GM19438 (cell line): ENCODE measurements at regions not wholly inside any gene's neighbourhood (a gene's known extent, or its start where the extent isn't known, plus 50 kb on each side); places are given as distances from the start of the nearest gene placed in this dataset.
"Not testable (repeated sequence)": the region's sequence is repeated elsewhere in the genome, so short reads cannot be mapped to it uniquely, and the experiment has no call there.

Source experiments
- ATAC-seq: cut with Tn5 transposase; IDR thresholded peaks from one replicate; pipeline ENCODE4 v1.9.1; 2021; ENCODE audit warnings: low read depth; ENCODE audit not compliant: unreplicated experiment

DNA sequence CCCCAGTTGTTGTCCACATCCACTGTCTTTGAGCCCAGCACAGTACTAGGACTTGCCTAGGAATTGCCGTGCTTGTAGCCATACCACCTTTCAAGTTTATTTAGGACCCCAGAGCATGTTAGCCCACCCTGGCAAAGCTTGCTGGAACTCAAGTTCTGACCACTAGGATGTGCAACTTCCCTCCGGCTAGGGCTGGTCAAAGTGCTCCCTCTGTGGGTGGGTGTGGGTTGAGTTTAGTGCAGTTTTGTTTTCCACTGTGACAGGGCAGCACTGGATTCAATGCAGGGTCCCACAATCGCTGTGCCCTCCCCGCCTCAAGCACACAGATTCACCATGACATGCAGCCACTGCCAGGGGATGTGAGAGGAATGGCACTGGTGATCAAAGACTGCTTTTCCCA, 96.0 kb downstream of the RASGEF1B start:
- ATAC-seq, result no peak

DNA sequence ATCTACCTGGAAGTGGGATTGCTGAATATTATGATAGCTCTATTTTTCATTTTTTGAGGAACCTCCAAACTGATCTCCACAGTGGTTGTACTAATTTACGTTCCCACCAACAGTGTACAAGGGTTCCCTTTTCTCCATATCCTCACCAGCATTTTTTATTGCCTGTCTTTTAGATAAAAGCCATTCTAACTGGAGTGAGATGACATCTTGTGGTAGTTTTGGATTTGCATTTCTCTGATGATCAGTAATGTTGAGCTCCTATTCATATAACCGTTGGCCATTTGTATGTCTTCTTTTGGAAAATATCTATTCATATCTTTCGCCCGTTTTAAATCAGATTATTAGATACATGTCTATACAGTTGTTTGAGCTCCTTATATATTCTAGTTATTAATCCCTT, 101.8 kb downstream of the RASGEF1B start:
- no peak for ATAC-seq

DNA sequence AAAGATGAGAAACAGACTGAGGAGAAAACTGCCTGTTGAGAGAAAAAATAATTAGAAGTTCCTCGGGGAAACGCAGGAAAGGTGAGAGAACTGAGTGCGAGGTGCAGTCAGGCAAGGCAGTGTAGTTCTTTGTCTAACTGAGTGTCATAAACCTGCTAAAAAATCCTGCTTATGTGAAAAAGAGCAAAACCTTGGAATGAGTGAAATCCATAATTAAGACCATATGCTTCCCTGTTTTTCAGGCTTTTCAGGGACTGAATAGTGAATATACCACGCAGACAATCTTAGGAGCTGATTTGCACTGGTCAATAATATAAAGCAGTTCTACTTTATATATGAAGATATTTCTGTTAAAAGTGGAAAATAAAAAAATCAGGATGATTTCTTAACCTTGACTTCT, 104.9 kb downstream of the RASGEF1B start:
- ATAC-seq, result no peak

DNA sequence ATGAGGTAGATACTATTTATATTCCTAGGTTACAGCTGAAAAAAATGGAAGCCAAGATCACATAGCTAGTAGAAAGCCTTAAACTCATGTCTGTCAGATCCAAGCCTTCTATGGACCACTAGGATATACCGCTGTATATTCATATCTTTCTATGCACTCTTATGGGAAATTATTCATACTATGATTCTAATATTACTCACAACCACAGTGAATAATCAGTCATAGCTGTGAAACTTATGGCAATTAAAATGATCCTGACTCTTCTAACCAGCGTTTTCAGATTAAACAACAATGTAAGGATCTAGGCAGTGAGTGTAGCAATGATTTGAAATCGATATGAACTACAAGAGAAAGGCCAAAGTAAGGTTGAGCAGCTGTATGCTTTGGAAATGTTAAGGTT, 111.0 kb downstream of the RASGEF1B start:
- ATAC-seq, result no peak

DNA sequence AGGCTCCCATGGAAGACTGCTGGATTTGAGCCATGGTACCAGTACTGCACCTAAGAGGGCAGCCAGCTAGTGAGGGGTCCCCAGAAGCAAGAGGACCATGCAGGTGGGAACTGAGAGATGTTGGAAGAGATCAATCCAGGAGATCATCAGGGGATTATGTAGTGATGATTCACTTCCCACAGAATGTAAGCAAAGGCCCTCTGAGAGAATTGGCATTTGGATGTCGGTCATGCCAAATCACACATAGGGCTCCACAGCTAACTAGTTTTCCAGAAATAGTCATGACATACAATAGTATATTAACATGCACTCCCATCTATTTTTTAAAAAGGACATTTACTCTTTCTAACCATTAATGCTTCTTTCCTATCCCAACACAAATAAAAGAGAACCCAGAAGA, 112.5 kb downstream of the RASGEF1B start:
- ATAC-seq, result no peak

DNA sequence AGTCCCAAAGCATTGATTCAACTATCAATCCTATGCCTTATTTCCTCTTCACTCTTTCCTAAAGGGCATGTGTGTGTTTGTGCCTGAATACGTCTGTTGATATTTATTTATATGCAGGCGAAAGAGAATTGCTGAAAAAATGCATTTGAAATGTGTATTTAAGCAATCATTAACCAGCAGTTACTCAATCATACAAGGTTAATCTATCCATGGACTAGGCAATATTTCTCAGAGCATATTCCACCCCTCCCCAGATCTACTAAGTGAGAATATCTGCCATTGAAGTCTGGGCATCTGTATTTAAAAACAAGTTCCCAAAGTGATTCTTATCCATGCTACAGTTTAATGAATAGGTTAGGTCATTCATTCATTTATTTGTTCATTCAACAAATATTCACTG, 113.6 kb downstream of the RASGEF1B start:
- ATAC-seq, result no peak

DNA sequence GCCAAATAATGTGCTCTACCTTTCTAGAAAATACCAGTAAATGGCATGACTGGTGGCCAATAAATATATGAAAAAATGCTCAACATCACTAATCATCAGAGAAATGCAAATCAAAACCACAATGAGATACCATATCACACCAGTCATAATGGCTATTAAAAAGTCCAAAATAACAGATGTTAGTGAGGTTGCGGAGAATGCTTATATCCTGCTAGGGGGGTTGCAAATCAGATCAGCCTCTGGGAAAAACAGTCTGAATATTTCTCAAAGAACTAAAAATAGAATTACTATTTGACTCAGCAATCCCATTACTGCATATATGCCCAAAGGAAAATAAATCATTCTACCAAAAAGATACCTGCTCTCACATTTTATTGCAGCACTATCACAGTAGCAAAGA, 115.1 kb downstream of the RASGEF1B start:
- ATAC-seq, result no peak

DNA sequence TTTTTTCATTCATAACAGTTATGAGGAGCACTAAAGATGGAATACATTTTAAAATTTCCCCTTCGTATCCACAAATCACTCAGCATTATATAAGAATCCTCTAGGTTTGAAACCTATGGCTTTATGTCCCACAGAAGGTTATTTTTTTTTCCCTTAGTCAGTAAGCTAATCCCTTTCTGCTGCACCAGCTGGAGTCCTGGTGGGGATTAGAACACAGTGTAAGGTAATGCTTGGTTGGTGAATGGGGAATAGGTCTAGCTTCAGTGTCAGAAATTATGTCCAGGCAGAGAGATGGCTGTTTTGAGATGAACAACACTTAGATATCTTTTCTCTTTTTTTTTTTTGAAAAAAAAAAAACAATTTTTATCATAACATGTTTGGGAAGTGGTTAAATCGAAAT, 116.6 kb downstream of the RASGEF1B start:
- ATAC-seq, result no peak

DNA sequence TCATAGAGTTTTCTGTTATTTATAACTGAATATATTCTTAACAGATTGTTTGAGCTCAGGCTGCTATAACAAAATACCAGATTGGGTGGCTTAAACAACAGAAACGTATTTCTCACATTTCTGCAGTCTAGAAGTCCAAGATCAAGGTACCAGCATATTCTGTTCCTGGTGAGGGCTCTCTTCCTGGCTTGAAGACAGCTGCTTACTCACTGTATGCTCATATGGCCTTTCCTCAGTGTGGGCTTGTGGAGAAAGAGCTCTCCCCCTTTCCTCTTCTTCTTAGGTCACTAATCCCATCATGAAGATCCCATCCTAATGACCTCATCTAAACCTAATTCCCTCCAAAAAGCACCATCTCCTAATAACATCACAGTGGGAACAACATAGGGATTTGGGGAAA, 117.8 kb downstream of the RASGEF1B start:
- ATAC-seq, result no peak

DNA sequence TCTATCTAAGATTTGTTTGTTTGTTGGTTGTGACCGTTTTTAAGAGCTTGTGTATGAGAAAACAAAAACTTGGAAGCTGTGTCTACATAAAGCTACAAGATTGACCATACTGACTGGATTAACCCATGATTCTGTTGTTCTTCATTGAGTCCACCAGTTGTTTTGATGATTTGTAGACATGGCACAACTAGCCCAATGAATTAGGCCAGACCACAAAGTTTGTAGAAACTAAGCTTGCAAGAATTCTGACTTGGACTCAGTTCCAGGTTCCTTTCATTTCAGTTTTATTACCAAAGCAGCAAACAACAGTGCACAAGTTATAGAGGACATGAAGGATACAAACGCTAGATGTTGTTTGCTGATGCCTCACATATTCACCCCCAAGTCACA, 119.3 kb downstream of the RASGEF1B start:
- no peak for ATAC-seq

DNA sequence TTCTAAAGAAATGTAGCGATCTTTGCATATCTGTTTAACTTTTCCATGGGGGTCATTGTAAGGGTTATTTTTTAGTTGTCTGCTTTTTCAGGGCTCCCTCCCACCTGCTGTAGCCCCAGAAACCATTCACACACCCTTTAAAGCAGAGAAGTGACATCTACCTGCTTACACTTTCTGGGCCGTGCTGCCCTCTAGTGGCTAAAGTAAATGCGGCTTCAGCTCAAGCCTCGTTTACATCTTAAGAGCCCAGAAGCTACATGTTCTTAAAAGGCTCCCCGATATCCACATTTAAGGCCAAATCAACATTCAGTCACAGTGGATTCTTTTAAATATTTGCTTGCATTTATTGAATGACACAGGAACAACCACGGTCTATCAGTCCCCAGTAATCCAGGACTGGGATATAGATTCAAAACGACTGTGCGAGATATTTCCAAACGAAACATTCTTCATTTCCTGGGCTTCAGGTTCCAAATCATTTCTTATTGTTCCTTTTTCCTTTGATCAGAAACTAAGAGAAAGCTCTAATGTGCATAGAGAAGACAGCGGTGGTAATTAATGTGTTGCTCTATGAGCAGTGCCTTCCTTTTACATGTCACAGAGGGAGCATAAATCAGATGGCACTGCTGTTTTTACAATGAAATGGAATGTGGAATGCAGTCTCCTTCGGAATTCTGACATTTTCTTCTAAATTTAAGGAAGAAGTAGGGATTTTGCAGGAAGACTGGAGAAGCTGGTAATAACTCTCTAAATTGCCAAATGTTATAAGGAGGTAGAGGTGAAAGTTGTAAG, 119.9 kb downstream of the RASGEF1B start:
- peak; percentile 83 for ATAC-seq

DNA sequence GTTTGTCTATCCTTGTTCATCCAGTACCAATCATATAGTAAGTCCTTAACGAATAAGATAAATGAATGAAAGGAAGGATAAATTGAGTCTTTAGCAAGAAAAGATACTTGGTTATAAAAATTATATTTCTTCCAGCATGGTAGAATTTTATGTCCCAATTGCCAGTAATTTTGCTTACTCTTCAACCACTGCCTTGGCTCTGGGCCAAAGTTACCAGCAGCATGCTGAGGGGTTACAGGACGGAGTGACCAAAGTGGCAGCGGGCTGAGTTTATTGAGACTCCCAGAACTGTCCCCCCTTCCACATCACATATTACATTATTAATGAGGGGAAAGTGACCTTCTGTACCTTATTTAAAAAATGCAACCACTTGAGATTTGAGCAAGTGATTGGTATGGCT, 121.7 kb downstream of the RASGEF1B start:
- ATAC-seq, result no peak

DNA sequence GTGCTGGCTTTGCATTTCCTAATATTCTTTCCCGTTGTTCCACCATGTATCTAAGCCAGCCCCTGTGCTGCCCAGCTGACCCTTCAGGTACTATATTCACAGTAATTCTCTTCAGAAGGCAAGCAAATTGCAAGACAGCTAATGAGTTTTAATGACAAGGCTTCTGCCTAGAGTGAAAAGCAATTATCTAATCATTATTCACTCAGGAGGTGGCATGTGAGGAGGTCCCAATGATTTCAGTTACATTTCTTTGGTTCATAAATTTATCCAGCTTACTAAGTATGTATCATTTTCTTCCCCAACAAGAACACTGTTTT, 123.0 kb downstream of the RASGEF1B start:
- no peak for ATAC-seq

DNA sequence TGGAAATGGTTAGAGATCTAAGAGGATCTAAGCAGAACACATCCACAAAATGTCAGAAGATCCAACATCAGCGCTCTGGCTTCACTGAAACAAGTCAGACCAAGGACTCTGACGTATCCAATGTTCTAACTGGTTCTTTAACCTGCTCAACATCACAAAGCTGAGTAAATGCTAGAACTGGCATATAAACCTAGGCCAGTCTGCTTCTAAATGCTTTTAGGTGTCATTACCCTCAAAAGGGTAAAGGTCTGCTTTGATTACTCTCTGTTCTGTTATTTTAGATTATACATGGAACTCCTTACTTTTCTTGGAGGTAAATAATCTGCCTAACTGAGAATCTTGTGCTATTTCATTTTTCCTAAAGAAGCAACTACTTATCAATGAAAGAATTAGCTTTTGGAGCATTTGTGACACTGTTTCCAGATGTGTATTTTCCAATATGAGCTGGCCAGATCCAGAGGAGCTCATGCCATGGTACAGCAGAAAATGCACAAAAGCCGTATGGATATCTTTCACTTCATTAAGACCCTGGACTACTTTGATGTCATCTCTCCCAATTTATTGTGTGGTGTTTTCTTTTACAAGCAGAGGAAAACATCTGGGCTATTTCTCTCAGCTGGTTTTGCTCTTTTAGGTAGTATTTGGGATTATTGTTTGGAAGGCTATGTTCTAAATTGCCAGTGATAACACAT, 123.5 kb downstream of the RASGEF1B start:
- no peak for ATAC-seq

DNA sequence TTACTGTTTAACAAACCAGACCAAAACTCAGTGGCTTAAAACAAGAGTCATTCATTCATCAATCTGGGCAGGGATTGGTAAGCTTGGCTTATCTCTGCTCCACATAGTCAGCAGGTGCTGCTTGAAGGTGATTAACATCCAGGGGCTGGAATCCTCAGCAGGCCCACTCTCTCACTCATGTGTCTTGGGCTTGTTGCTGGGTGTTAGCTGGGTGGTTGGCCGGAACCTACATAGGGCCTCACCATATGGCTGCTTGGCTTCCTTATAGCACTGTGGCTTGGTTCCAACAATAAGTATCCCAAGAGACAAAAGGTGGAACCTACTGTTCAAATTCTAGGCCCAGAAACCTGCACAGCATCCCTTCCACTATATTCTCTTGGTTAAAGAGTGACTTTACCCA, 125.0 kb downstream of the RASGEF1B start:
- no peak for ATAC-seq

DNA sequence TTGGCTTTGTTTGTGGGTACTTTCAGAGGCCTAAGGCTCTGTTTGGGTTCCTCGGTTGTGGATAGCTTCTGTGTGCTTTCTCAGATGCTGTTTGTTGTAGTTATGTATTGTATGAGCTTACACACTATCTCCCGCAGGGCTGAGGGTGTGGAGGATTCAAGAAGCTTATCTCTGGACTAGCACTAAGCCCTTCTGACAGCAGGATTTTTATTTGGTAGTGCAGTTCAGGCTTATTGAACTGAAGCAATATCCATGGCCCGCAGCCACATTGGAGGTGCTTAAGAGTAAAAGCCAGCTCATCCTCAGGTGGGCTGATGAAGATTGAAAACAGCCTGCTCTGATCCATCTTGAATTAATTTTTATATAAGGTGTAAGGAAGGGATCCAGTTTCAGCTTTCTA, 128.2 kb downstream of the RASGEF1B start:
- no peak for ATAC-seq

DNA sequence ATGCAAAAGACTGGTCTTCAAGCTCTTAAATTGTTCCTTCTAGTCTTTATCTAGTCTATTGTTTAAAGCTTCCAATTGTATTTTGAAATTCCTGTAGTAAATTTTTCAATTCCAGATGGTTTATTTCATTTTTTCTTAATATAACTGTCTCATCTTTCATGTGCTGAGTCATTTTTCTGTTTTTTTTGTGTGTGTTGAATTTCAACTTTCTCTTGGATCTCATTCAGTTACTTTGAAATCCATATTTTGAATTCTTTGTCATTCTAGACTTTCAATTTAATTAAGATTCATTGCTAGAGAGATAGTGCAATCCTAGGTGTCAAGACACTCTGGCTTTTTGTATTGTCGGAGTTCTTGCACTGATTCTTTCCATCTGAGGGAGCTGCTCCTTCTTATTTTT, 128.0 kb upstream of the PRKG2 start:
- ATAC-seq, result no peak

DNA sequence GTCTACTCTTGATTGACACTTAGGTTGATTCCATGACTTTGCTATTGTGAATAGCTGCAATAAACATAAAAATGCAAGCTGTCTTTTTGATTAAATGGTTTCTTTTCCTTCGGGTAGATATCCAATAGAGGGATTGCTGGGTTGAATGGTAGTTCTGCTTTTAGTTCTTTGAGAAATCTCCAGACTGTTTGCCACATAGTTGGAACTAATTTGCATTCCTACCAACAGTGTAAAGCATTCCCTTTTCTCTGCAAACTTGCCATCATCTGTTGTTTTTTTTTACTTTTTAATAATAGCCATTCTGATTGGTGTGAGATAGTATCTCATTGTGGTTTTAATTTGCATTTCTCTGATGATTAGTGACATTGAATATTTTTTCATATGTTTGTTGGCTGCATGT, 122.2 kb upstream of the PRKG2 start:
- ATAC-seq, result no peak

DNA sequence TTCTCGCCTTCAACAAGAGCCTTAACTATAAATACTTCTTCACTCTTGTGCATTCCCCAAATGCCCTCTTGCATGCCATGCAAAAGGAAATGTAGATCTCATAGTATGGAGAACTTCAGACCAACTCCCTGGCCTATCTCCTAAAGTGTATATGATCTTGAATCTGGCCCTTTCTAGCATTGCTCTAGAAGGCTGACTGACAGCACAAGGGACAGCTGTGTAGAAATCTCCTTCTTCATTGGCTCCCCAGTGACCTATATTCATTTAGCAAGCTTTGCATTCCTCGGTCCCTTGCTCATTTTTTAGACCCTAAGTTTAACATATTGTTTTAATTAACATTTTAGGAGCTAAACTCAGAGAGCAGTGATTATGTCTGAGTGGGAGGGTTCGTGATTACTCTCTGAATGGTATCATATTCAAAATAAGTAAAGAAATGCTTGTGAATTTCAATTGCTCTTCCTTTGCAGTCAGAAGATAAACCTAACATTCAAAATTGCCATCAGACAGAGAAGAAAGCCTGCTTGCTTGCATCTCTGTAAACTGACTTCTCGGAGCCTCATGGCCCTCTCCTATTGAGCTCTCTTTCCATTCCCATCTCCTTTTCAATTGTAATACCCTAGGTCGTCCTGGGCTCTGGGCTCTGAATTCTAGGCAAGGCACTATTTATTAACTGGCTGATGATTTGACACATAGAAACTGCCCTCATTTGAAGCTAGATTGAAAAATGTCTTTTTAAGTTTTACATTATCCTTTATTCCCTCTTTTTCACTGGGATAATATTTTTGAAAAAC, 120.3 kb upstream of the PRKG2 start:
- no peak for ATAC-seq

DNA sequence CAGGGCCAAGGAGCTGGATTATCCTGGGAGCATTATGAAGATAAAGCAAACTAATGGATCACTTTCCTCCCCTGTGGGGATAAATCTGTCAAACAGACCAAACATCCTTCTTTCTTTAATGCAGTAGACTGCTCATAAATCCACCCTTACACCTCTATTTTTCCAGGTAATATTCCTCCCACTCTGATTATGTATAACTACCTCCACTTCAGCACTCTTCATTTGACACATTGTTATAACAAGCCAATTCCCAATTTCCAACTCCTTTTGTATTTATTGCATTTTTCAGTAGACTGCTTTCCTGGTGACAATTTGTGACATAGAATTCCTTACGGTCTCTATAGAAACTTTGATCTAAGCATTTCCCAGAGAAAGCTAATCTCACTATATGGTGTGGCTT, 115.0 kb upstream of the PRKG2 start:
- ATAC-seq, result no peak

DNA sequence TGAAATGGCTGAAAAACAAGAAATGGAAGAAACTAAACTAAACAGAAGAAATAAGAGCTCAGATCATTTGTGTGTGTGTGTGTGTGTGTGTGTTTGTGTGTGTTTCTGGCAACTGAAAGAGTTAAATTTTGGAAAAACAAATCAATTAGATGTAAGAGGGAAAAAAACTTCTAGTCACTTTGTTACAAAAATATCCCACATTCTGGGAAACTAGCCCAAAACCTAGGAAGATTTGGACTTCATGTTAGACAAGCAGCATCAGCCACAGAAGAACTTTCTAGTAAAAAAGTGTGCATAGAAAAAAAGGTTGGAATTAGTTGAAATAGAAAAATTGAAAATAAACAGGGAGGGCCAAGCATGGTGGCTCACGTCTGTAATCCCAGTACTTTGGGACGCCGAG, 111.6 kb upstream of the PRKG2 start:
- ATAC-seq, result no peak

DNA sequence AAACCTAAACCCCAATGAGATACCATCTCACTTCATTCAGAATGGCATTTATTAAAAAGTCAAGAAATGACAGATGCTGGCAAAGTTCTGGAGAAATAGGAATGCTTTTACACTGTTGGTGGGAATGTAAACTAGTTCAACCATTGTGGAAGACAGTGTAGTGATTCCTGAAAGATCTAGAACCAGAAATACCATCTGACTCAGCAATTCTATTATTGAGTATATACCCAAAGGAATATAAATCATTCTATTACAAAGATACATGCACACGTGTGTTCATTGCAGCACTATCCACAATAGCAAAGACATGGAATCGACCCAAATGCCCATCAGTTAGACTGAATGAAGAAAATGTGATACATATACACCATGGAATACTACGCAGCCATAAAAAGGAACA, 109.6 kb upstream of the PRKG2 start:
- ATAC-seq, result not testable (repeated sequence)
